RWPE2 (cell line): ENCODE measurements at regions not wholly inside any gene's neighbourhood (a gene's known extent, or its start where the extent isn't known, plus 50 kb on each side); places are given as distances from the start of the nearest gene placed in this dataset.
A peak's percentile ranks its signal among the peaks of the same experiment; 100 is the strongest.

Experiments used
- ATAC-seq: fragments of 200-7000 bp; cut with Tn5 transposase; 3 replicates; pipeline ENCODE4 v1.9.1; 2021; ENCODE audit warnings: low read depth
- DNase-seq: peaks from one replicate; pipeline ENCODE4 v3.0.0-alpha.2; 2020; ENCODE audit warnings: low spot score
- H3K27ac ChIP-seq: fragments of 450-650 bp; 2 replicates; pipeline ENCODE4 v1.5.1; 2017; ENCODE audit warnings: mild to moderate bottlenecking; ENCODE audit not compliant: poor library complexity, severe bottlenecking
- H3K27me3 ChIP-seq: fragments of 250-450 bp; sonication (Bioruptor Pico); 2 replicates; pipeline ENCODE4 v1.5.1; 2021; ENCODE audit warnings: mild to moderate bottlenecking, moderate library complexity; ENCODE audit not compliant: insufficient read depth, poor library complexity, severe bottlenecking
- H3K36me3 ChIP-seq: fragments of 250-450 bp; sonication (Bioruptor Pico); 2 replicates; pipeline ENCODE4 v1.5.1; 2020; ENCODE audit warnings: low read depth, mild to moderate bottlenecking, moderate library complexity
- H3K4me1 ChIP-seq: fragments of 250-450 bp; sonication (Bioruptor Pico); 2 replicates; pipeline ENCODE4 v1.5.1; 2021; ENCODE audit warnings: mild to moderate bottlenecking, moderate library complexity; ENCODE audit not compliant: insufficient read depth, poor library complexity, severe bottlenecking
- H3K4me3 ChIP-seq: fragments of 250-450 bp; sonication (Bioruptor Pico); 2 replicates; pipeline ENCODE4 v1.5.1; 2021; ENCODE audit warnings: mild to moderate bottlenecking, moderate library complexity; ENCODE audit not compliant: severe bottlenecking
- H3K9me3 ChIP-seq: fragments of 250-450 bp; sonication (Bioruptor Pico); 2 replicates; pipeline ENCODE4 v1.5.1; 2021; ENCODE audit warnings: mild to moderate bottlenecking, moderate library complexity; ENCODE audit not compliant: severe bottlenecking
- CTCF ChIP-seq: fragments of 450-650 bp; IDR thresholded peaks from one replicate; pipeline ENCODE4 v1.5.1; 2017; ENCODE audit warnings: mild to moderate bottlenecking, moderate library complexity; ENCODE audit not compliant: poor library complexity, severe bottlenecking

DNA sequence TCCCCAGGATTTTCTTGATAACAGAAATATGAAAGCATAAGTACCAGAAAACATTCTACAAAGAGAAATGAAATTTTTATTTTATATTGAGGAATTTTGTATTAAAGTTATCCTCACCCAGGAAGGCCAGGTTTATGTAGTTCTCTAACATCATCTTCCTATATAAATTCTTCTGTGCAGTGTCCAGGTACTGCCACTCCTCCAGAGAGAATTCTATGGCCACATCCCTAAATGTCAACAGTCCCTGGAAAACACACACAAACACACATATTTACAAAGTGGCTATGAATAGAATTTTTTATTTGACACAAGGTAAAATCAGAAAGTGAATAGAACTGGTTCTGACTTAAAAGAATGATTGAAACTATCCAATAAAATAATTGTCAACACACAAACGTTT lies 110.5 kb upstream of the ZNF91 start:
- no peak overlapping the region for H3K27ac ChIP-seq
- H3K36me3 ChIP-seq = no peaks in the 10 kb centered on the region
- TF ChIP-seq CTCF = no peak
- ATAC-seq (no peak), DNase-seq (no peak)
- H3K27me3 ChIP-seq = no peaks in the 10 kb centered on the region
- no peaks in the 10 kb centered on the region for H3K9me3 ChIP-seq
- no peak overlapping the region for H3K4me3 ChIP-seq
- H3K4me1 ChIP-seq = peaks cover 16% of the 10 kb centered on the region

- Histone ChIP-seq H3K4me3 (no peak overlapping the region), H3K27me3 (no peaks in the 10 kb centered on the region), H3K27ac (no peak overlapping the region), H3K4me1 (peaks cover 11% of the 10 kb centered on the region), H3K36me3 (no peaks in the 10 kb centered on the region), H3K9me3 (no peaks in the 10 kb centered on the region)
- TF ChIP-seq CTCF = no peak
- ATAC-seq (no peak), DNase-seq (no peak)
These were observed 87.6 kb upstream of the ZNF91 start for GRCh38 chr19:23482829-23483228.

- Histone ChIP-seq H3K9me3 (no peaks in the 10 kb centered on the region), H3K4me1 (peaks cover 11% of the 10 kb centered on the region), H3K4me3 (no peak overlapping the region), H3K36me3 (no peaks in the 10 kb centered on the region), H3K27me3 (no peaks in the 10 kb centered on the region), H3K27ac (no peak overlapping the region)
- ATAC-seq (peak; percentile 97), DNase-seq (no peak)
- no peak for TF ChIP-seq CTCF
These were observed 85.8 kb upstream of the ZNF91 start for GRCh38 chr19:23481043-23481442.

- H3K4me1 ChIP-seq = peaks cover under 1% of the 10 kb centered on the region
- no peaks in the 10 kb centered on the region for H3K9me3 ChIP-seq
- no peak for ATAC-seq
- no peaks in the 10 kb centered on the region for H3K36me3 ChIP-seq
- no peak overlapping the region for H3K4me3 ChIP-seq
- no peak overlapping the region for H3K27ac ChIP-seq
- no peak for TF ChIP-seq CTCF
- no peaks in the 10 kb centered on the region for H3K27me3 ChIP-seq
- no peak for DNase-seq
These were observed 80.2 kb upstream of the ZNF91 start for GRCh38 chr19:23475477-23475876.

- no peaks in the 10 kb centered on the region for H3K4me1 ChIP-seq
- no peak for TF ChIP-seq CTCF
- no peak overlapping the region for H3K4me3 ChIP-seq
- H3K27ac ChIP-seq = no peak overlapping the region
- peaks cover 6% of the 10 kb centered on the region for H3K27me3 ChIP-seq
- H3K9me3 ChIP-seq = no peaks in the 10 kb centered on the region
- DNase-seq = no peak
- ATAC-seq = no peak
- no peaks in the 10 kb centered on the region for H3K36me3 ChIP-seq
These were observed 79.5 kb upstream of the ZNF91 start for GRCh38 chr19:23474761-23475160.
